GM23338 (cell line): ENCODE measurements at regions not wholly inside any gene's neighbourhood (a gene's known extent, or its start where the extent isn't known, plus 50 kb on each side); places are given as distances from the start of the nearest gene placed in this dataset.

ENCODE experiments used
- ATAC-seq: fragments of 200-7000 bp; cut with Tn5 transposase; 3 replicates; pipeline ENCODE4 v1.9.1; 2020
- DNase-seq: peaks from one replicate; pipeline ENCODE4 v3.0.0-alpha.2; 2015; ENCODE audit warnings: low spot score
- H2AFZ ChIP-seq: fragments of 200-600 bp; sonication (generic); 2 replicates; pipeline ENCODE4 v1.8.0; 2016; ENCODE audit warnings: antibody characterized with exemption, mild to moderate bottlenecking, moderate library complexity
- H3F3A ChIP-seq: fragments of 200-600 bp; sonication (generic); replicated peaks from 2 replicates; pipeline ENCODE4 v1.8.0; 2017; ENCODE audit warnings: antibody characterized with exemption, mixed run types, low read depth
- H3K27ac ChIP-seq: fragments of 200-600 bp; sonication (generic); 2 replicates; pipeline ENCODE4 v1.6.1; 2016; ENCODE audit warnings: low read depth
- H3K27me3 ChIP-seq: fragments of 200-600 bp; sonication (generic); 2 replicates; pipeline ENCODE4 v1.8.0; 2016; ENCODE audit warnings: mild to moderate bottlenecking, mixed run types, moderate library complexity; ENCODE audit not compliant: insufficient read depth
- H3K36me3 ChIP-seq: fragments of 200-600 bp; sonication (generic); 2 replicates; pipeline ENCODE4 v1.8.0; 2016; ENCODE audit warnings: mild to moderate bottlenecking; ENCODE audit not compliant: insufficient read depth
- H3K4me1 ChIP-seq: fragments of 200-600 bp; sonication (generic); 2 replicates; pipeline ENCODE4 v1.8.0; 2016; ENCODE audit warnings: mild to moderate bottlenecking, moderate library complexity; ENCODE audit not compliant: insufficient read depth
- H3K4me2 ChIP-seq: fragments of 200-600 bp; sonication (generic); 2 replicates; pipeline ENCODE4 v1.7.1; 2017; ENCODE audit warnings: mixed run types
- H3K4me3 ChIP-seq: fragments of 200-600 bp; sonication (generic); 2 replicates; pipeline ENCODE4 v1.6.1; 2016; ENCODE audit warnings: mixed run types
- H3K79me2 ChIP-seq: fragments of 200-600 bp; sonication (generic); replicated peaks from 2 replicates; pipeline ENCODE4 v1.8.0; 2017; ENCODE audit warnings: mild to moderate bottlenecking; ENCODE audit not compliant: insufficient read depth
- H3K9me2 ChIP-seq: fragments of 200-600 bp; sonication (generic); 2 replicates; pipeline ENCODE4 v1.8.0; 2017; ENCODE audit not compliant: insufficient read depth
- H4K20me1 ChIP-seq: fragments of 200-600 bp; sonication (generic); replicated peaks from 2 replicates; pipeline ENCODE4 v1.8.0; 2017; ENCODE audit warnings: mild to moderate bottlenecking; ENCODE audit not compliant: insufficient read depth
- H3K27ac Mint-ChIP-seq: 2 replicates; pipeline ENCODE4 v1.8.0; 2020; ENCODE audit warnings: inconsistent platforms, mild to moderate bottlenecking, moderate library complexity, mixed read lengths
- H3K27me3 Mint-ChIP-seq: 3 replicates; pipeline ENCODE4 v1.8.0; 2022; ENCODE audit warnings: low read depth, mild to moderate bottlenecking, moderate library complexity, mixed read lengths, inconsistent platforms; ENCODE audit not compliant: insufficient read depth, poor library complexity
- H3K36me3 Mint-ChIP-seq: 3 replicates; pipeline ENCODE4 v1.8.0; 2021; ENCODE audit warnings: low read depth, mild to moderate bottlenecking, inconsistent platforms, moderate library complexity, mixed read lengths
- H3K4me1 Mint-ChIP-seq: 3 replicates; pipeline ENCODE4 v1.8.0; 2020; ENCODE audit warnings: mild to moderate bottlenecking, inconsistent platforms, mixed read lengths
- H3K4me3 Mint-ChIP-seq: 3 replicates; pipeline ENCODE4 v1.8.0; 2021; ENCODE audit warnings: moderate library complexity, mild to moderate bottlenecking, inconsistent platforms, mixed read lengths
- H3K9me3 Mint-ChIP-seq: 3 replicates; pipeline ENCODE4 v1.8.0; 2020; ENCODE audit warnings: moderate library complexity, mild to moderate bottlenecking, inconsistent platforms, mixed read lengths
- CREB1 ChIP-seq: fragments of 250-450 bp; sonication (Bioruptor Pico); IDR thresholded peaks from 2 replicates; pipeline ENCODE4 v1.5.0; 2020; ENCODE audit warnings: low read depth, mild to moderate bottlenecking, moderate library complexity
- EZH2 ChIP-seq: fragments of 200-600 bp; sonication (generic); IDR thresholded peaks from one replicate; pipeline ENCODE4 v1.8.0; 2017; ENCODE audit warnings: antibody characterized with exemption, mild to moderate bottlenecking, low read depth; ENCODE audit not compliant: unreplicated experiment
- EZH2phosphoT487 ChIP-seq: fragments of 200-600 bp; sonication (generic); IDR thresholded peaks from one replicate; pipeline ENCODE4 v1.8.1; 2018; ENCODE audit warnings: antibody characterized with exemption; ENCODE audit not compliant: unreplicated experiment
- JUNB ChIP-seq: IDR thresholded peaks from one replicate; pipeline ENCODE4 v1.6.1; 2016; ENCODE audit warnings: antibody characterized with exemption; ENCODE audit not compliant: unreplicated experiment
- POLR2AphosphoS5 ChIP-seq: IDR thresholded peaks from 2 replicates; pipeline ENCODE4 v1.6.1; 2016; ENCODE audit warnings: antibody characterized with exemption, low read depth
- STAT1 ChIP-seq: IDR thresholded peaks from one replicate; pipeline ENCODE4 v1.6.1; 2016; ENCODE audit warnings: antibody characterized with exemption; ENCODE audit not compliant: unreplicated experiment
- ZNF114 ChIP-seq: fragments of 250-450 bp; sonication (Bioruptor Pico); IDR thresholded peaks from 2 replicates; pipeline ENCODE4 v1.5.0; 2020; ENCODE audit warnings: mild to moderate bottlenecking, moderate library complexity
- TF ChIP-seq, protein P1 (sequence below): IDR thresholded peaks from 2 replicates; pipeline ENCODE4 v1.6.1; 2016; ENCODE audit warnings: antibody characterized with exemption
- TF ChIP-seq, protein P2 (sequence below), 2 experiments: fragments of 200-600 bp in 1 of 2; sonication (generic) in 1 of 2; conservative IDR thresholded peaks; 2 replicates each; pipeline versions ENCODE4 v1.5.1 to v1.6.1; 2016 to 2017; ENCODE audit warnings: antibody characterized with exemption in 2 of 2, low read depth in 2 of 2, mild to moderate bottlenecking in 2 of 2, moderate library complexity in 1 of 2
- TF ChIP-seq, protein P3 (sequence below): fragments of 250-450 bp; sonication (Bioruptor Pico); IDR thresholded peaks from 2 replicates; pipeline ENCODE4 v1.5.0; 2020; ENCODE audit warnings: mild to moderate bottlenecking, moderate library complexity

DNA sequence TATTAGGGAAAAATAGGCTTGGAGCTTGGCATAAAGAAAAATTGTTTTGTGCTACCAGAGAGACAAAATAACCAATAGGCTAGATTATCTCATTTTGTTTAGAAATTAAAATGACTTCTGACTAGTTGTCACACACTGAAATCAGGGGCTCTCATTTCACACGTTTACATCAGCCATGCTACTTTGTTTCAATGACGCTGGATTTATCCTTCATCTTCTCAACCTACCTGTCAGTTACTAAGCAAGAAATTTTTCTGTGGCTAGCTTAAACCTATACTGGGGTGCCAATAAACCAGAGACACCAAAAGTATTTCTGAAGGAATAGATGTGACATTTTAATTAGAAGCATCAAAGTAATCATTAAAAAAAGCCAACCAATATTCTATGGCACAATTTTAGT lies 518.1 kb upstream of the NR5A2 start:
- H2AFZ ChIP-seq: no peak overlapping the region
- no peak overlapping the region for H3K27ac Mint-ChIP-seq
- no peak overlapping the region for H3K4me2 ChIP-seq
- no peaks in the 10 kb centered on the region for H3K36me3 ChIP-seq
- DNase-seq: no peak
- H3K4me3 Mint-ChIP-seq: no peak overlapping the region
- H4K20me1 ChIP-seq: no peaks in the 10 kb centered on the region
- H3K4me1 Mint-ChIP-seq: peaks cover 14% of the 10 kb centered on the region
- no peaks in the 10 kb centered on the region for H3K27me3 Mint-ChIP-seq
- H3K27me3 ChIP-seq: no peaks in the 10 kb centered on the region
- ATAC-seq: no peak
- H3K79me2 ChIP-seq: no peaks in the 10 kb centered on the region
- TF ChIP-seq, protein P1, sequence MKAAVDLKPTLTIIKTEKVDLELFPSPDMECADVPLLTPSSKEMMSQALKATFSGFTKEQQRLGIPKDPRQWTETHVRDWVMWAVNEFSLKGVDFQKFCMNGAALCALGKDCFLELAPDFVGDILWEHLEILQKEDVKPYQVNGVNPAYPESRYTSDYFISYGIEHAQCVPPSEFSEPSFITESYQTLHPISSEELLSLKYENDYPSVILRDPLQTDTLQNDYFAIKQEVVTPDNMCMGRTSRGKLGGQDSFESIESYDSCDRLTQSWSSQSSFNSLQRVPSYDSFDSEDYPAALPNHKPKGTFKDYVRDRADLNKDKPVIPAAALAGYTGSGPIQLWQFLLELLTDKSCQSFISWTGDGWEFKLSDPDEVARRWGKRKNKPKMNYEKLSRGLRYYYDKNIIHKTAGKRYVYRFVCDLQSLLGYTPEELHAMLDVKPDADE: no peak
- TF ChIP-seq, protein P2, sequence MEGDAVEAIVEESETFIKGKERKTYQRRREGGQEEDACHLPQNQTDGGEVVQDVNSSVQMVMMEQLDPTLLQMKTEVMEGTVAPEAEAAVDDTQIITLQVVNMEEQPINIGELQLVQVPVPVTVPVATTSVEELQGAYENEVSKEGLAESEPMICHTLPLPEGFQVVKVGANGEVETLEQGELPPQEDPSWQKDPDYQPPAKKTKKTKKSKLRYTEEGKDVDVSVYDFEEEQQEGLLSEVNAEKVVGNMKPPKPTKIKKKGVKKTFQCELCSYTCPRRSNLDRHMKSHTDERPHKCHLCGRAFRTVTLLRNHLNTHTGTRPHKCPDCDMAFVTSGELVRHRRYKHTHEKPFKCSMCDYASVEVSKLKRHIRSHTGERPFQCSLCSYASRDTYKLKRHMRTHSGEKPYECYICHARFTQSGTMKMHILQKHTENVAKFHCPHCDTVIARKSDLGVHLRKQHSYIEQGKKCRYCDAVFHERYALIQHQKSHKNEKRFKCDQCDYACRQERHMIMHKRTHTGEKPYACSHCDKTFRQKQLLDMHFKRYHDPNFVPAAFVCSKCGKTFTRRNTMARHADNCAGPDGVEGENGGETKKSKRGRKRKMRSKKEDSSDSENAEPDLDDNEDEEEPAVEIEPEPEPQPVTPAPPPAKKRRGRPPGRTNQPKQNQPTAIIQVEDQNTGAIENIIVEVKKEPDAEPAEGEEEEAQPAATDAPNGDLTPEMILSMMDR (conservative IDR thresholded peaks at IDR 0.05; ENCODE audit: low read depth in 2 of 2): no peak
- TF ChIP-seq EZH2: no peak
- TF ChIP-seq CREB1 (CRISPR knock-in tag): no peak
- TF ChIP-seq, protein P3, sequence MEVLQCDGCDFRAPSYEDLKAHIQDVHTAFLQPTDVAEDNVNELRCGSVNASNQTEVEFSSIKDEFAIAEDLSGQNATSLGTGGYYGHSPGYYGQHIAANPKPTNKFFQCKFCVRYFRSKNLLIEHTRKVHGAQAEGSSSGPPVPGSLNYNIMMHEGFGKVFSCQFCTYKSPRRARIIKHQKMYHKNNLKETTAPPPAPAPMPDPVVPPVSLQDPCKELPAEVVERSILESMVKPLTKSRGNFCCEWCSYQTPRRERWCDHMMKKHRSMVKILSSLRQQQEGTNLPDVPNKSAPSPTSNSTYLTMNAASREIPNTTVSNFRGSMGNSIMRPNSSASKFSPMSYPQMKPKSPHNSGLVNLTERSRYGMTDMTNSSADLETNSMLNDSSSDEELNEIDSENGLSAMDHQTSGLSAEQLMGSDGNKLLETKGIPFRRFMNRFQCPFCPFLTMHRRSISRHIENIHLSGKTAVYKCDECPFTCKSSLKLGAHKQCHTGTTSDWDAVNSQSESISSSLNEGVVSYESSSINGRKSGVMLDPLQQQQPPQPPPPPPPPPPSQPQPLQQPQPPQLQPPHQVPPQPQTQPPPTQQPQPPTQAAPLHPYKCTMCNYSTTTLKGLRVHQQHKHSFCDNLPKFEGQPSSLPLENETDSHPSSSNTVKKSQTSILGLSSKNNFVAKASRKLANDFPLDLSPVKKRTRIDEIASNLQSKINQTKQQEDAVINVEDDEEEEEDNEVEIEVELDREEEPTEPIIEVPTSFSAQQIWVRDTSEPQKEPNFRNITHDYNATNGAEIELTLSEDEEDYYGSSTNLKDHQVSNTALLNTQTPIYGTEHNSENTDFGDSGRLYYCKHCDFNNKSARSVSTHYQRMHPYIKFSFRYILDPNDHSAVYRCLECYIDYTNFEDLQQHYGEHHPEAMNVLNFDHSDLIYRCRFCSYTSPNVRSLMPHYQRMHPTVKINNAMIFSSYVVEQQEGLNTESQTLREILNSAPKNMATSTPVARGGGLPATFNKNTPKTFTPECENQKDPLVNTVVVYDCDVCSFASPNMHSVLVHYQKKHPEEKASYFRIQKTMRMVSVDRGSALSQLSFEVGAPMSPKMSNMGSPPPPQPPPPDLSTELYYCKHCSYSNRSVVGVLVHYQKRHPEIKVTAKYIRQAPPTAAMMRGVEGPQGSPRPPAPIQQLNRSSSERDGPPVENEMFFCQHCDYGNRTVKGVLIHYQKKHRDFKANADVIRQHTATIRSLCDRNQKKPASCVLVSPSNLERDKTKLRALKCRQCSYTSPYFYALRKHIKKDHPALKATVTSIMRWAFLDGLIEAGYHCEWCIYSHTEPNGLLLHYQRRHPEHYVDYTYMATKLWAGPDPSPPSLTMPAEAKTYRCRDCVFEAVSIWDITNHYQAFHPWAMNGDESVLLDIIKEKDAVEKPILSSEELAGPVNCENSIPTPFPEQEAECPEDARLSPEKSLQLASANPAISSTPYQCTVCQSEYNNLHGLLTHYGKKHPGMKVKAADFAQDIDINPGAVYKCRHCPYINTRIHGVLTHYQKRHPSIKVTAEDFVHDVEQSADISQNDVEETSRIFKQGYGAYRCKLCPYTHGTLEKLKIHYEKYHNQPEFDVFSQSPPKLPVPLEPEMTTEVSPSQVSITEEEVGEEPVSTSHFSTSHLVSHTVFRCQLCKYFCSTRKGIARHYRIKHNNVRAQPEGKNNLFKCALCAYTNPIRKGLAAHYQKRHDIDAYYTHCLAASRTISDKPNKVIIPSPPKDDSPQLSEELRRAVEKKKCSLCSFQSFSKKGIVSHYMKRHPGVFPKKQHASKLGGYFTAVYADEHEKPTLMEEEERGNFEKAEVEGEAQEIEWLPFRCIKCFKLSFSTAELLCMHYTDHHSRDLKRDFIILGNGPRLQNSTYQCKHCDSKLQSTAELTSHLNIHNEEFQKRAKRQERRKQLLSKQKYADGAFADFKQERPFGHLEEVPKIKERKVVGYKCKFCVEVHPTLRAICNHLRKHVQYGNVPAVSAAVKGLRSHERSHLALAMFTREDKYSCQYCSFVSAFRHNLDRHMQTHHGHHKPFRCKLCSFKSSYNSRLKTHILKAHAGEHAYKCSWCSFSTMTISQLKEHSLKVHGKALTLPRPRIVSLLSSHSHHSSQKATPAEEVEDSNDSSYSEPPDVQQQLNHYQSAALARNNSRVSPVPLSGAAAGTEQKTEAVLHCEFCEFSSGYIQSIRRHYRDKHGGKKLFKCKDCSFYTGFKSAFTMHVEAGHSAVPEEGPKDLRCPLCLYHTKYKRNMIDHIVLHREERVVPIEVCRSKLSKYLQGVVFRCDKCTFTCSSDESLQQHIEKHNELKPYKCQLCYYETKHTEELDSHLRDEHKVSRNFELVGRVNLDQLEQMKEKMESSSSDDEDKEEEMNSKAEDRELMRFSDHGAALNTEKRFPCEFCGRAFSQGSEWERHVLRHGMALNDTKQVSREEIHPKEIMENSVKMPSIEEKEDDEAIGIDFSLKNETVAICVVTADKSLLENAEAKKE (CRISPR knock-in tag): no peak
- no peak for TF ChIP-seq EZH2phosphoT487
- TF ChIP-seq ZNF114 (CRISPR knock-in tag): no peak
- TF ChIP-seq STAT1: no peak
- TF ChIP-seq POLR2AphosphoS5: no peak
- no peak for TF ChIP-seq JUNB
- H3K9me2 ChIP-seq: no peaks in the 10 kb centered on the region
- H3F3A ChIP-seq: no peaks in the 10 kb centered on the region
- H3K9me3 Mint-ChIP-seq: no peaks in the 10 kb centered on the region
- H3K27ac ChIP-seq: no peak overlapping the region
- H3K36me3 Mint-ChIP-seq: no peaks in the 10 kb centered on the region
- no peak overlapping the region for H3K4me3 ChIP-seq
- H3K4me1 ChIP-seq: peaks cover 12% of the 10 kb centered on the region; the same call in 1 of the 2 replicates
